DMS53 treated with DMSO at 0.1 percent for 48 hours (cell line): ENCODE measurements at regions not wholly inside any gene's neighbourhood (a gene's known extent, or its start where the extent isn't known, plus 50 kb on each side); places are given as distances from the start of the nearest gene placed in this dataset.

Experiments
- DNase-seq: peaks from one replicate; lab custom pipeline; 2025; ENCODE audit not compliant: unreplicated experiment; lab: John Stamatoyannopoulos, UW

- no peak for DNase-seq
Observed at GRCh38 chr9:113817171-113817570, 58.9 kb upstream of the ZNF618 start.

DNA sequence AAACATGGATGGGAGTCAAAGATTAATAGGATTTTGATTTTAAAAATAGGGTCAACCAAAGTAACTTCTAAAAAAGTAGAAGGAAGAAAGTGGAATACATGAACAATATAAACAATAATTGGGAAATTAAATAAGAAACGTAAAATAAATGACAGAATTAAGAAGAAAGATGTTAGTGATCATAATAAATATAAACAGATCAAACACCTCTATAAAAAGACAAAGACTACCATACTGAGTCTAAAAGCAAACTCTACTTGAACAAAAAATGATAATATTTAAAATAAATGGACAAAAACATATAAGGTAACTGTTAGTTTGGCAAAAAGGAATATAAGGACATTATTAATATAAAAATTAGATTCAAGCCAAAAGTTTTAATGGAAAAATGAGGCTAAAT lies 57.7 kb upstream of the ZNF618 start:
- no peak for DNase-seq

DNA sequence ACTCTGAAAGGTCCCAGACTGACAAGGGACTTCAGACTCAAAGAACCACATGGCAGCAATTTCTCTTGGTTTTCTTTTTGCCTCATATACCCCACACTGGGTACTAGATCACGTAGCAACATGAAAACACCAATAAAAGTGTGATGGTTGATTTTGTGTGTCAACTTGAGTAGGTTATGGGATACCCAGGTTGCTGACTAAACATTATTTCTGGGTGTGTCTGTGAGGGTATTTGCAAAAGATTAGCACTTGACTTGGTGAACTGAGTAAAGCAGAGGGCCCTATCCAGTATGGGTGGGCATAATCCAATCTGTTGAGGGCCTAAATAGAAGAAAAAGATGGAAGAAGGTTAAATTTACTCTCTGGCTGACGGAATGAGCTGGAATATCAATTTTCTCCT lies 53.8 kb upstream of the ZNF618 start:
- no peak for DNase-seq

DNA sequence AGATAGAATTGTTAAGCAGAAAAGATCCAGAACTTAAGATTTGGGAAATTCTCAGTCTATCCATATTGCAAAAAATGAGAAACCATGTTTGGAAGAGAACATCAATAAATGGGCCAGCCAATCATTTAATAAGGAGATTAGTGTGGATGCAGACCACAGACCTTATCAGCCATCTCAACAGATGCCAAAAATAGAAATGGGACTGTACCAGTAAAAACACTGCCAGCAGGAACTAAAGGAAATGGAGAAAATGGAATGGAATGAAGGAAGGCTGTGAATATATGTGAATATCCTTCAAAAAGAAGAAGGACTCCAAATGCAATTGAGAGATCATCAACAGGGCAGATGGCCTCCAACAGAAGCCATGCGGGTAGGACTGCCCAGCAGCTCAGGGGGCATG lies 52.7 kb upstream of the ZNF618 start:
- DNase-seq = no peak
